GM12891 (cell line): ENCODE measurements at regions not wholly inside any gene's neighbourhood (a gene's known extent, or its start where the extent isn't known, plus 50 kb on each side); places are given as distances from the start of the nearest gene placed in this dataset.

Experiments
- POLR2A ChIP-seq: IDR thresholded peaks from 2 replicates; pipeline ENCODE4 v1.6.1; 2011; ENCODE audit warnings: low read depth, low read length, control low read depth
- POLR2AphosphoS5 ChIP-seq: IDR thresholded peaks from 2 replicates; pipeline ENCODE4 v1.6.1; 2011; ENCODE audit warnings: low read depth, low read length, control low read depth
- TAF1 ChIP-seq: IDR thresholded peaks from 2 replicates; pipeline ENCODE4 v1.6.1; 2011; ENCODE audit warnings: low read depth, low read length, control low read depth

DNA sequence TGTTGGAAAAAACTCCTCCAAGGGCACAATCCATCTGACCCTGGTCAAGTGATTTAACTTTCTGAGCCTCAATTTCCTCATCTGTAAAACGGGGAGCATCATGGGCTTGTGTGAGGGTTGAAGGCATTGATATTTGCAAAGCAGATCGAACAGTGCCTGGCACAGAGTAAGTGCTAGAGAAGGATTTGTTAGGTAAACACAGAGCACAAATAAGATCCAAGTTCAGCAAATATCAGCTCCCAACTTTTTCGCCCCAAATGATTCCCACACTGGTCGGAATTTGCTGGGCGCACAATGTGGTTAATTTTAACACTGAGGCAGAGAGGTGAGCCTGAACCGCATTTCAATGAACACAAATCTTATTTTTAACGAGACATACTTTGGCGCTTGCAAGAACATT is 76.3 kb upstream of the ATP2B2 start:
- TF ChIP-seq POLR2A, result no peak
- no peak for TF ChIP-seq POLR2AphosphoS5
- no peak for TF ChIP-seq TAF1
